ENCODE measurements at regions not wholly inside any gene's neighbourhood (a gene's known extent, or its start where the extent isn't known, plus 50 kb on each side); places are given as distances from the start of the nearest gene placed in this dataset.
A peak's percentile ranks its signal among the peaks of the same experiment; 100 is the strongest.

- Mint-ChIP-seq H3K27me3 (ENCODE audit: low read depth) (no peaks in the 10 kb centered on the region), H3K36me3 (ENCODE audit: insufficient read depth in 1 of 3, low read depth in 3 of 3) (no peaks in the 10 kb centered on the region; a peak in 2 of 7 replicates), H3K27ac (no peak overlapping the region), H3K9me3 (no peaks in the 10 kb centered on the region), H3K4me3 (no peak overlapping the region), H3K4me1 (peaks cover 14 to 17% of the 10 kb centered on the region in 2 experiments)
- H4K5ac ChIP-seq (ENCODE audit: insufficient read length, low read depth, low read length) = no peak overlapping the region
- no peaks in the 10 kb centered on the region for H3K9me3 ChIP-seq (ENCODE audit: control insufficient read depth, low read depth, low read length)
- DNase-seq = no peak
- no peaks in the 10 kb centered on the region for H3K23me2 ChIP-seq (ENCODE audit: insufficient read length, low read depth, low read length, poor library complexity, severe bottlenecking)
- no peak overlapping the region for H3K27ac ChIP-seq (ENCODE audit: insufficient read length, low read depth, low read length)
- H3K4me1 ChIP-seq (ENCODE audit: insufficient read depth, low read length) = peaks cover 8% of the 10 kb centered on the region; the same call in 1 of the 2 replicates
- no peak overlapping the region for H2AK5ac ChIP-seq (ENCODE audit: insufficient read length, low read length)
- TF ChIP-seq CTCF (conservative IDR thresholded peaks at IDR 0.05) = no peak
- no peak overlapping the region for H3K18ac ChIP-seq (ENCODE audit: insufficient read length, low read depth, low read length)
- no peak overlapping the region for H3K4me2 ChIP-seq (ENCODE audit: insufficient read depth, insufficient read length, low read length)
- H3K27me3 ChIP-seq (ENCODE audit: insufficient read depth, low read length) = no peaks in the 10 kb centered on the region
- no CpG with 5 or more reads among the region's 2 CpGs for WGBS (ENCODE audit: extremely low coverage, insufficient read length, low lambda C conversion rate)
- no peak overlapping the region for H2BK5ac ChIP-seq (ENCODE audit: insufficient read length, low read length)
- H2AFZ ChIP-seq (ENCODE audit: low read length) = peak overlapping the region; percentile 23
- H4K20me1 ChIP-seq (ENCODE audit: control insufficient read depth, insufficient read depth, insufficient read length) = no peaks in the 10 kb centered on the region
- H3T11ph ChIP-seq (ENCODE audit: low read length) = no peak overlapping the region
- H3K56ac ChIP-seq (ENCODE audit: insufficient read length, low read depth, low read length) = no peak overlapping the region
- H3K79me2 ChIP-seq (ENCODE audit: insufficient read depth, low read length) = no peaks in the 10 kb centered on the region
- no peak overlapping the region for H3K9ac ChIP-seq (ENCODE audit: extremely low read depth, insufficient read length, low read length)
- H2BK15ac ChIP-seq (ENCODE audit: low read depth, low read length) = no peak overlapping the region
- H3K14ac ChIP-seq (ENCODE audit: insufficient read depth, low read length) = no peak overlapping the region
- no peak overlapping the region for H2BK120ac ChIP-seq (ENCODE audit: low read depth, low read length, poor library complexity, severe bottlenecking)
- no peak overlapping the region for H3K23ac ChIP-seq (ENCODE audit: insufficient read length, low read depth, low read length)
- H2BK12ac ChIP-seq (ENCODE audit: insufficient read length, low read depth, low read length) = no peak overlapping the region
- H4K91ac ChIP-seq (ENCODE audit: insufficient read length, low read depth, low read length) = no peak overlapping the region
- no peak overlapping the region for H4K8ac ChIP-seq (replicated peaks; ENCODE audit: insufficient read length, low read depth, low read length)
- no peaks in the 10 kb centered on the region for H3K79me1 ChIP-seq (ENCODE audit: insufficient read depth, low read depth, low read length, poor library complexity, severe bottlenecking)
- no peak overlapping the region for H3K4ac ChIP-seq (ENCODE audit: low read depth, low read length)
- H2BK20ac ChIP-seq (ENCODE audit: low read depth, low read length, poor library complexity, severe bottlenecking) = no peak overlapping the region
These were observed 166.8 kb upstream of the IVNS1ABP start for GRCh38 chr1:185483664-185484450.

Measured in H9 (cell line).